Activated CD4-positive, alpha-beta T cell treated with anti-CD3 and anti-CD28 coated beads, Interleukin-2, Interleukin-6, amounts not matched to agents 100 ng/mL and 50 ng/mL, durations not matched to agents 16 hours and 8 hours (primary cell): ENCODE measurements at regions not wholly inside any gene's neighbourhood (a gene's known extent, or its start where the extent isn't known, plus 50 kb on each side); places are given as distances from the start of the nearest gene placed in this dataset.

Source experiments
- DNase-seq: peaks from one replicate; pipeline ENCODE4 v3.0.0-alpha.2; 2020

- DNase-seq = no peak
These were observed 137.0 kb downstream of the KATNIP start for GRCh38 chr16:27686926-27687325.

GRCh38 chr16:27687605-27688004 lies 137.7 kb downstream of the KATNIP start:
- no peak for DNase-seq

GRCh38 chr16:27689711-27690110 lies 139.8 kb downstream of the KATNIP start:
- no peak for DNase-seq

GRCh38 chr16:27690608-27691007 lies 140.7 kb downstream of the KATNIP start:
- DNase-seq = peak; percentile 44

GRCh38 chr16:27691721-27692120 lies 141.8 kb downstream of the KATNIP start:
- DNase-seq = no peak

- DNase-seq = no peak
These were observed 142.6 kb downstream of the KATNIP start for GRCh38 chr16:27692576-27692975.

- DNase-seq = no peak
These were observed 145.2 kb downstream of the KATNIP start for GRCh38 chr16:27695161-27695560.

GRCh38 chr16:27698266-27698665 lies 148.3 kb downstream of the KATNIP start:
- peak; percentile 5 for DNase-seq

- no peak for DNase-seq
These were observed 148.8 kb downstream of the KATNIP start for GRCh38 chr16:27698746-27699145.

GRCh38 chr16:27699540-27699939 lies 149.6 kb downstream of the KATNIP start:
- DNase-seq = no peak

GRCh38 chr16:27700304-27700995 lies 150.5 kb downstream of the KATNIP start:
- no peak for DNase-seq

- DNase-seq = no peak
These were observed 151.4 kb downstream of the KATNIP start for GRCh38 chr16:27701381-27701780.

- DNase-seq = no peak
These were observed 153.2 kb downstream of the KATNIP start for GRCh38 chr16:27703121-27703520.

GRCh38 chr16:27703545-27703944 lies 153.6 kb downstream of the KATNIP start:
- DNase-seq = no peak

GRCh38 chr16:27704252-27704651 lies 154.3 kb downstream of the KATNIP start:
- DNase-seq = no peak

- no peak for DNase-seq
These were observed 156.4 kb downstream of the KATNIP start for GRCh38 chr16:27706156-27706865.

- no peak for DNase-seq
These were observed 157.1 kb downstream of the KATNIP start for GRCh38 chr16:27706866-27707685.

- DNase-seq = no peak
These were observed 158.7 kb downstream of the KATNIP start for GRCh38 chr16:27708651-27709050.

GRCh38 chr16:27712251-27712711 lies 162.3 kb downstream of the KATNIP start:
- no peak for DNase-seq

- no peak for DNase-seq
These were observed 167.8 kb downstream of the KATNIP start for GRCh38 chr16:27717726-27718125.

- DNase-seq = no peak
These were observed 168.5 kb downstream of the KATNIP start for GRCh38 chr16:27718201-27719105.

GRCh38 chr16:27719106-27719445 lies 169.1 kb downstream of the KATNIP start:
- DNase-seq = no peak
